HL-60 (cell line): ENCODE measurements at regions not wholly inside any gene's neighbourhood (a gene's known extent, or its start where the extent isn't known, plus 50 kb on each side); places are given as distances from the start of the nearest gene placed in this dataset.

Source experiments
- DNase-seq, 2 experiments: peaks; one replicate each; pipeline ENCODE4 v3.0.0-alpha.2; 2010 to 2020; ENCODE audit warnings: low read depth in 1 of 2, low spot score in 1 of 2
- H3K27ac ChIP-seq: fragments of 250-450 bp; sonication (Bioruptor Pico); replicated peaks from 2 replicates; pipeline ENCODE4 v1.5.1; 2020; ENCODE audit warnings: mild to moderate bottlenecking, moderate library complexity
- H3K27me3 ChIP-seq: fragments of 250-450 bp; sonication (Bioruptor Pico); 2 replicates; pipeline ENCODE4 v1.5.1; 2021; ENCODE audit warnings: mild to moderate bottlenecking, moderate library complexity; ENCODE audit not compliant: insufficient read depth, poor library complexity, severe bottlenecking
- H3K4me3 ChIP-seq: replicated peaks from 2 replicates; pipeline ENCODE4 v1.5.1; 2011; ENCODE audit warnings: mild to moderate bottlenecking, control low read depth, low read length; ENCODE audit not compliant: insufficient read depth
- CTCF ChIP-seq: IDR thresholded peaks from one replicate; pipeline ENCODE4 v1.5.1; 2011; ENCODE audit warnings: low read length, control low read depth, inconsistent platforms; ENCODE audit not compliant: insufficient read depth
- GABPA ChIP-seq: IDR thresholded peaks from 2 replicates; pipeline ENCODE4 v1.6.1; 2012; ENCODE audit warnings: low read depth
- POLR2AphosphoS5 ChIP-seq: IDR thresholded peaks from 2 replicates; pipeline ENCODE4 v1.6.1; 2012; ENCODE audit warnings: low read depth
- REST ChIP-seq: IDR thresholded peaks from 2 replicates; pipeline ENCODE4 v1.6.1; 2012; ENCODE audit warnings: low read depth; ENCODE audit not compliant: insufficient replicate concordance
- SPI1 ChIP-seq: IDR thresholded peaks from 2 replicates; pipeline ENCODE4 v1.6.1; 2012; ENCODE audit warnings: low read depth, mild to moderate bottlenecking, borderline replicate concordance

GRCh38 chr3:139281522-139282196 lies 62.2 kb upstream of the MRPS22 start:
- H3K4me3 ChIP-seq: no peak overlapping the region
- H3K27me3 ChIP-seq: no peaks in the 10 kb centered on the region
- H3K27ac ChIP-seq: no peak overlapping the region
- no peak for DNase-seq
- TF ChIP-seq SPI1: no peak
- no peak for TF ChIP-seq CTCF
- TF ChIP-seq POLR2AphosphoS5: no peak
- no peak for TF ChIP-seq REST
- no peak for TF ChIP-seq GABPA

- TF ChIP-seq CTCF: no peak
- TF ChIP-seq POLR2AphosphoS5: no peak
- TF ChIP-seq GABPA: no peak
- no peak for TF ChIP-seq REST
- TF ChIP-seq SPI1: no peak
- Histone ChIP-seq H3K4me3 (no peak overlapping the region), H3K27me3 (no peaks in the 10 kb centered on the region), H3K27ac (no peak overlapping the region)
- no peak for DNase-seq
These were observed 60.5 kb upstream of the MRPS22 start for GRCh38 chr3:139283301-139283700.

- Histone ChIP-seq H3K27ac (no peak overlapping the region), H3K4me3 (no peak overlapping the region), H3K27me3 (no peaks in the 10 kb centered on the region)
- TF ChIP-seq REST (no peak), GABPA (no peak), SPI1 (no peak), CTCF (no peak), POLR2AphosphoS5 (no peak)
- DNase-seq: no peak
These were observed 59.6 kb upstream of the MRPS22 start for GRCh38 chr3:139284221-139284620.
